SK-N-MC (cell line): ENCODE measurements at regions not wholly inside any gene's neighbourhood (a gene's known extent, or its start where the extent isn't known, plus 50 kb on each side); places are given as distances from the start of the nearest gene placed in this dataset.

Experiments used
- EZH2 ChIP-seq: fragments of 200-600 bp; sonication (generic); IDR thresholded peaks from one replicate; pipeline ENCODE4 v1.6.1; 2017; ENCODE audit warnings: antibody characterized with exemption
- FOXP2 ChIP-seq: optimal IDR thresholded peaks from 2 replicates; pipeline ENCODE3; 2011; ENCODE audit warnings: mild to moderate bottlenecking, moderate library complexity; ENCODE audit not compliant: insufficient read depth; ENCODE audit errors: extremely low read length, control extremely low read depth
- POLR2AphosphoS5 ChIP-seq: IDR thresholded peaks from 2 replicates; pipeline ENCODE4 v1.6.1; 2012; ENCODE audit warnings: mild to moderate bottlenecking, low read depth, low read length, borderline replicate concordance

- no peak for TF ChIP-seq EZH2
- no peak for TF ChIP-seq FOXP2
- no peak for TF ChIP-seq POLR2AphosphoS5
Observed at GRCh38 chr1:4984841-4985240, 330.4 kb downstream of the AJAP1 start.
